DOHH2 (cell line): ENCODE measurements at regions not wholly inside any gene's neighbourhood (a gene's known extent, or its start where the extent isn't known, plus 50 kb on each side); places are given as distances from the start of the nearest gene placed in this dataset.

Source experiments
- EZH2phosphoT487 ChIP-seq: fragments of 200-600 bp; sonication (generic); IDR thresholded peaks from 2 replicates; pipeline ENCODE4 v1.6.1; 2017; ENCODE audit warnings: borderline replicate concordance, mild to moderate bottlenecking, antibody characterized with exemption, low read length, moderate library complexity, mixed read lengths
- TF ChIP-seq, protein P1 (sequence below): fragments of 200-600 bp; sonication (generic); IDR thresholded peaks from one replicate; pipeline ENCODE4 v1.5.1; 2014; ENCODE audit warnings: antibody characterized with exemption, mild to moderate bottlenecking, low read depth, low read length; ENCODE audit not compliant: poor library complexity, severe bottlenecking

- TF ChIP-seq, protein P1, sequence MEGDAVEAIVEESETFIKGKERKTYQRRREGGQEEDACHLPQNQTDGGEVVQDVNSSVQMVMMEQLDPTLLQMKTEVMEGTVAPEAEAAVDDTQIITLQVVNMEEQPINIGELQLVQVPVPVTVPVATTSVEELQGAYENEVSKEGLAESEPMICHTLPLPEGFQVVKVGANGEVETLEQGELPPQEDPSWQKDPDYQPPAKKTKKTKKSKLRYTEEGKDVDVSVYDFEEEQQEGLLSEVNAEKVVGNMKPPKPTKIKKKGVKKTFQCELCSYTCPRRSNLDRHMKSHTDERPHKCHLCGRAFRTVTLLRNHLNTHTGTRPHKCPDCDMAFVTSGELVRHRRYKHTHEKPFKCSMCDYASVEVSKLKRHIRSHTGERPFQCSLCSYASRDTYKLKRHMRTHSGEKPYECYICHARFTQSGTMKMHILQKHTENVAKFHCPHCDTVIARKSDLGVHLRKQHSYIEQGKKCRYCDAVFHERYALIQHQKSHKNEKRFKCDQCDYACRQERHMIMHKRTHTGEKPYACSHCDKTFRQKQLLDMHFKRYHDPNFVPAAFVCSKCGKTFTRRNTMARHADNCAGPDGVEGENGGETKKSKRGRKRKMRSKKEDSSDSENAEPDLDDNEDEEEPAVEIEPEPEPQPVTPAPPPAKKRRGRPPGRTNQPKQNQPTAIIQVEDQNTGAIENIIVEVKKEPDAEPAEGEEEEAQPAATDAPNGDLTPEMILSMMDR = no peak
- TF ChIP-seq EZH2phosphoT487 = no peak
These were observed 153.2 kb upstream of the GADL1 start for GRCh38 chr3:31047673-31048072.
